ENCODE measurements at regions not wholly inside any gene's neighbourhood (a gene's known extent, or its start where the extent isn't known, plus 50 kb on each side); places are given as distances from the start of the nearest gene placed in this dataset.

GRCh38 chr12:67832155-67832554 lies 157.1 kb upstream of the IFNG-AS1 start:
- TF ChIP-seq CTCF (IDR thresholded peaks at IDR 0.05; ENCODE audit: extremely low read depth, missing control alignments), result no peak
- DNase-seq (ENCODE audit: low spot score), result no peak

- DNase-seq (ENCODE audit: low spot score), result no peak
- TF ChIP-seq CTCF (IDR thresholded peaks at IDR 0.05; ENCODE audit: extremely low read depth, missing control alignments), result no peak
Observed at GRCh38 chr12:67833602-67834001, 155.6 kb upstream of the IFNG-AS1 start.

DNA sequence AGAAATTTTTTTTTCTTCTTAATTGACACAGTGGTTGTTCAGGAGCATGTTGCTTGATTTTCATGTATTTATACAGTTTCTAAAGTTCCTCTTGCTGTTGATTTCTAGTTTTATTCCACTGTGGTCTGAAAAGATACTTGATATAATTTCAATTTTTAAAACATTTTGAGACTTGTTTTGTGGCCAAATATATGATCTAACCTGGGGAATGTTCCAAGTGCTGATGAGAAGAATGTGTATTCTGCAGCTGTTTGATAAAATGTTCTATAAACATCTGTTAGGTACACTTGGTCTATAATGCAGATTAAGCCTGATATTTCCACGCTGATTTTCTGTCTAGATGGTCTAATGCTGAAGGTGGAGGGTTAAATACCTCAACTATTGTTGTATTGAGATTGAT lies 151.4 kb upstream of the IFNG-AS1 start:
- no peak for DNase-seq (ENCODE audit: low spot score)
- TF ChIP-seq CTCF (IDR thresholded peaks at IDR 0.05; ENCODE audit: extremely low read depth, missing control alignments), result no peak

DNA sequence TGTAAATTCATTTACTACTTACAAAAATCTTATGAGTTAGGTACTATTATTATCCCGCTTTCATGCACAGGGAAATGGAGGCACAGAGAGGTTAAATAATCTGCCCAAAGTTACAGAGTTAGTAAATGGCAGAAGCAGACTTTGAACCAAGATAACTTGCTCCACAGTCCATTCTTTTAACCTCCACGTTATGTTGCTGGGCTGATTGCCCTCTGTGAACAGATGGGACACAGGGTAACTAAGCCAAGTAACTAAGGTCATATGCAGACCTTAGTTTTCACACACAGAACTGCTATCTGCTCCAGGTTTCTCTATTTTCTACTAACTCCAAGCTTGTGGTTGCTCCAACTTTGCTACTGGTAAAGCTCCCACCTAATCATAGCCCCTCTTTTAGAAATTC lies 147.1 kb upstream of the IFNG-AS1 start:
- no peak for TF ChIP-seq CTCF (IDR thresholded peaks at IDR 0.05; ENCODE audit: extremely low read depth, missing control alignments)
- no peak for DNase-seq (ENCODE audit: low spot score)

DNA sequence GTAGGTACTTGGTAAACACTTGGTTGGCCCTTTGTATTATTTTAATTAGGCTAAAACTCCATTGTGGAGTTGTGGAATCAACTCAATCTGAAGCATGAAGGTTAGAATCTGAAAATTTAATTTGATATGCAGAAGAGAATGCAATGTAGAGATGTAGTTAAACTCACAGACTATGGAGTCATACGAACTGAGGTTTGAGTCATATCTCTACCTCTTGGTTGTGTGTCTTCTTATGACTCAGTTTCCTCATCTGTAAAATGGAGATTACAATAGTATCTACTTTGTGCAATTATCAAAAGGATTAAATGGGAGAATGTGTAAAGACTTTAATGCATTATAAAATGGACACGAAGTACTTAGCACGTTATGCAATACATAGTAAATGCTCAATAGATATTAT lies 146.0 kb upstream of the IFNG-AS1 start:
- TF ChIP-seq CTCF (IDR thresholded peaks at IDR 0.05; ENCODE audit: extremely low read depth, missing control alignments), result no peak
- no peak for DNase-seq (ENCODE audit: low spot score)

DNA sequence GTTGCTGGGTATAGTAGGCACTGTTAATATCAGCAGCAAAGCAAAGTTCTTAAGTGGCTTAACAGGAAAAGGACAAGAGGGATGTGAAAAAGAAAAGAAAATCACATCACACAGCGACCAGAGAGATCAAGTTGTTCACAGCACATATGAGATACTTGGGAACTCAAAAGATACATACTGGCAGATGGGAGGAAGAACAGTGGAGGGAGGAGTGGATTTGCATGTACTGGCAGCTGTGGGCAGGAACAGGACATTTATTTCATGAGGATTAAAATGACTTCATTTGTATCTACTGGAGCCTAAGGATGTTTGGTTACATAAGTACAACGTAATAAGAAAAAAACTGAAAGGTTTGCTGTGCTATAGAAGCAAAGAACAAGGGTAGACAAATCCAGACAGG lies 136.5 kb upstream of the IFNG-AS1 start:
- TF ChIP-seq CTCF (IDR thresholded peaks at IDR 0.05; ENCODE audit: extremely low read depth, missing control alignments), result no peak
- DNase-seq (ENCODE audit: low spot score), result no peak

DNA sequence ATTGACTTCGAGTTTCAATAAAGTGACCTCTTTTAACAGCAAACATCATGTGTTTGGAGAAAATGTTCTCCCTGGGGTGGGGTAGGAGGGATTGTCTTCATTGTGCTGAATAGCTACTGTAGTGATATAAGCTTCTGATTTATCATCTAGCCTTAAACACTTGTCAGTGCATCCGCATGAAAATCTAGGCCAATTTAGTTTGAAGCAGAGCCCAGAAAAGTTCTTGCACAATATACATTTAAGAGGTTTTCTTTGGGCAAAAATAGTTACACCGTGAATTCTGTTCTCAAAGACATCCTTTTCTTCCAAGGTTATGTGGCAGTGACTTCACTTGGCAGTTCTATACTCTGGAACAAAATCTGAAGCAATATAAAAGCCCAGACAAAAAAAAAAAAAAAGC lies 136.0 kb upstream of the IFNG-AS1 start:
- no peak for TF ChIP-seq CTCF (IDR thresholded peaks at IDR 0.05; ENCODE audit: extremely low read depth, missing control alignments)
- DNase-seq (ENCODE audit: low spot score), result no peak
